Middle frontal gyrus (tissue), 1 donor: ENCODE measurements at regions not wholly inside any gene's neighbourhood (a gene's known extent, or its start where the extent isn't known, plus 50 kb on each side); places are given as distances from the start of the nearest gene placed in this dataset.

ENCODE experiments used
- DNase-seq: peaks from one replicate; pipeline ENCODE4 v3.0.0-alpha.2; 2015; ENCODE audit warnings: low spot score; ENCODE audit errors: extremely low spot score

DNA sequence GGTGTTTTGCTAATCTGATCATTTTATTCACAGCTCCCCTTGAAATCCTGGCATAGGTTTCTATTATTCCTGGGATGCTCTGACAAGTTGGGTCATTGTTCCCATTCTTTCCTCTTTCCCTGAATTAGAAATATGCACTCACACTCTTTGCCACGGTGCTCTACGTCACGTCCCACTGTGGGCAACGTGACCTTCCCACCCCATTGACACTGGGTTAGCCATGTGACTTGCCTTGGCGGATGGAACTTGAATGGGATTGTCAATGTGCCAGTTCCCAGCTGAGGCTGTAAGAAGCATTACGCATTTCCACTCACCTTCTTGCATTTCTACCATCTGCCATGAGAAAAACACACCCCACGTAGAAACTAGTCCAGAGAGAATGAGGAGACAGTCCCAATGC, 492.4 kb downstream of the SHISA9 start:
- no peak for DNase-seq

DNA sequence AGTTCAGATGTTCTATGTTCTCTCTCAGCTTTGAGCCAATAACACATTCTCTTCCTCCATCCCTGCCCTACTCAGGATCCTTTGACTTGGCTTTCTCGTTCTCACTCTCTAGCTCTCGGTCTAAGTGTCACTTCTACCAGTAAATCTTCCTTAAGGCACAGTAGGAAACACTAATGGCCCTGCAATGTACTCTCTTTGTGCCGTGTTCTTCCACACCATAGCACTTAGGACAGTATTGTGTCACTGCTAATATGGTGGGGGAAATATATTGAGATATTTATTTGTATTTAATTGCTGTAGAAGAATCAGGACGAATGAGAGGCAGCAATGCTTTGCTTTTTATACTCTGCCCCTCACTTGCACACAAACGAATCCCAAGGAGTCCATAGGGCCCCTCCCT, 493.1 kb downstream of the SHISA9 start:
- DNase-seq: no peak

DNA sequence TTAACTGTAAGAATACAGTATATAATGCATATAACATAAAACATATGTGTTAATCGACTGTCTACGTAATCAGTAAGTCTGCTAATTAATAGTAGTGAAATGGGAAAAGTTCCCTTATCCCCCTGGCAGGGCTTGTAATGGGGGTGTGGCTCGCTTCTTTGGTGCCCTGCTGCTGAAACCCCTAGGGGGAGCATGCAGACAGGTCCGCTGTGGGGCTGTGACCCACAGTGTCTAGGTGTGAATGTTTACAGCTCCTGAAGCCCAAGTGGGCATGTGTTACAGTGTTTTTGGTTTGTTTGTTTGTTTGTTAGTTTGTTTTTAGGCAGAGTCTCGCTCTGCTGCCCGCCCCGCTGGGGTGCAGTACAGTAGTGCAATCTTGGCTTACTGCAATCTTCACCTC, 495.7 kb downstream of the SHISA9 start:
- DNase-seq: no peak

DNA sequence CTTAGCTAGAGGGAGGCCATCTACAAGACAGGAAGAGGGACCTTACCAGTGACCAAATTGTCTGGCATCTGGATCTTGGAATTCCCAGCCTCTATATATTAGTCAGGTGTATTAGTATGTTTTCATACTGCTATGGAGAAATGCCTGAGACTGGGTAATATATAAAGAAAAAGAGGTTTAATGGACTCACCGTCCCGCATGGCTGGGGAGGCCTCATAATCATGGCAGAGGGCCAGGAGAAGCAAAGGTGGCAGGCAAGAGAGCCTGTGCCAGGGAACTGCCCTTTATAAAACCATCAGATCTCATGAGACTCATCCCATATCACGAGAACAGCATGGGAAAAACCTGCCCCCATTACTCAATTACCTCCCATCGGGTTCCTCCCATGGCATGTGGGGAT, 500.2 kb downstream of the SHISA9 start:
- no peak for DNase-seq

DNA sequence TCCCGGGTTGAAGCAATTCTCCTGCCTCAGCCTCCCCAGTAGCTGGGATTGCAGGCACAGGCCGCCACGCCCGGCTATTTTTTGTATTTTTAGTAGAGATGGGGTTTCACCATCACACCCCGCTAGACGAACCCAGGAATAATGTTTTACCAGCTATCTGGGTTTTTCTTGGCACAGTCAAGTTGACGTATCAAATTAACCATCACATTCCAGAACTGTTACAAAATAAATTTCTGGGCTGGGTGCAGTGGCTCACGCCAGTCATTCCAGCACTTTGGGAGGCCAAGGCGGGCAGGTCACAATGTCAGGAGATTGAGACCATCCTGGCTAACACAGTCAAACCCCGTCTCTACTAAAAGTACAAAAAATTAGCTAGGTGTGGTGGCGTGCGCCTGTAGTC, 501.2 kb downstream of the SHISA9 start:
- no peak for DNase-seq

DNA sequence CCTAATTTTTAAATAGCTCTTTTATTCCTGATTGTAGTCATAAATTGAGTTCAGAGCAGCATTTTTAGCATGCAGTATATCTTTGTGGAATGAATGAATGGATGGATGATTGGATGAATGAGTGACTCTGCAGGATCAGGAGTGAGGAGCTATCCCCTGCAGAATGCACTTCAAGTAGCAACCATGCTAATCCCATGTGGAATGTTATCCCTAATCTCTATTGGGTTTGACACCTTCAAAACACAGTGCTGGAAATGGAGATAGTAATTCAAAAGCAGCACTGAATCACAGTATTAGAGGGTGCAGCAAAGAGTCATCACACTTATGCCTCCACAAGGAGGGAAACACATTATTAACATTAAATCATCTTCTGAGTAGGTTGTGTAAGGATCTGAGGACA, 501.9 kb downstream of the SHISA9 start:
- DNase-seq: no peak

DNA sequence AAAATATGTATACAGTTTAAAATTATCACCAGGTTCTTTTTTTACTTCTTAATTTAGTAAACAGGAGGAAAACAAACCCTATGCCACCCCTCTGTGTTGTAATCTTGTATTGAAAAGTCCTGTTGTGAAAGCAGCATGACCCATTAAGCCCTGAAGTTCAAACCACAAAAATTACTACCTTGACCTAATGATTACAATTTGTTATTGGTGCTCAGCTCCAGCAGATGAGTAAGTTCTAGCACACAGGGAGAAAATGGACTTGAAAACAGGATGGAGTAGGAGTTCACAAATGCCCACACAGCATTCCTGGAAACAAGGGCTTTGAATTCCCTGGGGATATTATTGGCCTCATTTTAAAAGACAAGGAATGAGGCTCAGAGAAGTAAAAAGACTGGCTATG, 505.8 kb upstream of the ERCC4 start:
- DNase-seq: no peak

DNA sequence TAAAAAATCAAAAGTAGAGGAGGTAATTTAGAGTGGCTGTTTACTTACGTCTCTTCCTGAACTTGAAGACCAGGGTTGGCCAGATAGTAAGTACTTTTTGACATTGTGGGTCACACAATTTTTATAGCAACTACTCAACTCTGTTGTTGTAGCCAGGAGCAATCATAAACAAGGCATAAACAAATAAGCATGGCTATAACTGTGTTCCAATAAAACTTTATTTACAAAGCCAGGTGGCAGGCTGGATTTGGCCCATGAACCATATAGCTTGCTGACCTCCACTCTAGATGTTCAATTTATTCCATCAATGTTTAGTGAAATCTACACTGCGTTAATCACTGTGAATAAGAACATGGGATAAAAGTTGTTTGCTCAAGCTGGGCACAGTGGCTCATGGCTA, 500.4 kb upstream of the ERCC4 start:
- DNase-seq: no peak

DNA sequence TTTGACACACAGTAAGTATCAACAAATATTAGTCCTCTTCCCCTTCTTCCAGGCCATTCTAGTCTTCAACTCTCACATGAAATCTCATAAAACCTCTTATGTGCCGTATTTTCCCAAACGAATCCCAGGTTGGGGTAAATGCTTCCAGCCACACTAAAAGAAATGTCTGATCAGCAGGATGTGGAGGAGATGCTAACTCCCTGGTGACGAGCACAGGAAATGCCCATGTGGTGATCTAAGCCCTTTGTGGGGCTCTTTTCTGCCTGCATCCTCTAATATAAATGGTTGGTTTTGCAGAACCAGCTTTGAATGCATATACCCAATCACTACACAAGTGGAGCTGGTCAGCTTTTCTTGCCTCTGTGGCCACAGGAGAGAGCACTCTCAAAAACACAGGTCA, 498.2 kb upstream of the ERCC4 start:
- DNase-seq: no peak

DNA sequence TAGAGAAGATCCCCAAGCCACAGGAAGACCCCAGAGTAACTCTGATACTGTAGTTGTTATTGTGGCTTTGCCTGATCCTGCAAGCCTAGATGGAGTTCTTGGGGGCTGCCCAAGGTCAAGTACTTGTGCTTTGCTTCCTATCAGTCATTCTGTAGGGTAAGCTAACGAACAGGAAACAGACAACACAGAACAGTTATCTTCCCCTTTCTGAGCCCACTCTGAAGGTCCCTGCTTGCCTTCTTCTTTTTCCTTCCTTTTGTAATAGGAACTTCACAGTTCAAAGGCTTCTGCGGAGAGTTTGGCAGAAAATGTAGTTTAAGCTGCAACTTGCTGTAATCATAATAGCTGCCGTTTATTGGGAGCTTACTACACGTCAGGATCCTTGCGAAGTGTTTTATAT, 494.1 kb upstream of the ERCC4 start:
- DNase-seq: no peak

DNA sequence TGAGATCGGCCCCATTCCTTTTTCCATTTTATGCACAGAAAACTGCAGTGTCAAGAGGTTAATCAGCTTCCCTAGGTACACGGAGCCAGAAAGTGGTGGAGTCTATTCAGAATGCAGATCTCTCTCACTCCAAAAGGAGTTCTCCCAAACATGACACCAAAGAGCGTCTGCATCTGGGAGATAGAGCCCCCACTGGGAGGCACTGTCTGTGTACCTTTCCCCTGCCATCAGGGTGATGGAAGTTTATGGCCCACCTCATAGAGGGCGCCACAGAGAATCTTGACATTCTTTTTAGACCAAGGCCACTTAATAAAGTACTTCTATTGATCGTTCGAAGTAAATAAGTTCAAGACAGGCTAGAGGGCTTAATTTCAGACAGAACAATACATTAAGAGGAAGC, 493.7 kb upstream of the ERCC4 start:
- DNase-seq: no peak

DNA sequence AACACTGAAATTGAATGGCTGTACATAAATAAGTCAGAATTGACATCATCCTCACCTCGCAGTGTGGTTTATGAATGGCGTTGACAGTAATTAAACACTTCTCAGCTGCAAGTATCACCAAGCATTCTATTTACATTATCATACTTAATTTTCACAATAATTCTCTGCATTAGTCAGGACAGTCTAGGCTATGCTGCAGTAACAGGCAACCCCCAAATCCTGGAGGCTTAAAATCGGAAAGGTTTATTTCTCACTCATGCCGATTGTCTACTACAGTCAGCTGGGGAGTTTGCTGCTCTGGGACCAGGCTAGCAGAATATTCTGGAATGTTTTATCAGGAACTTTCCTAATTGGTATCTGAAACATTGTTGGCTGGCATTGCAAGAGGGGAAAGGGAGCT, 493.2 kb upstream of the ERCC4 start:
- DNase-seq: no peak

DNA sequence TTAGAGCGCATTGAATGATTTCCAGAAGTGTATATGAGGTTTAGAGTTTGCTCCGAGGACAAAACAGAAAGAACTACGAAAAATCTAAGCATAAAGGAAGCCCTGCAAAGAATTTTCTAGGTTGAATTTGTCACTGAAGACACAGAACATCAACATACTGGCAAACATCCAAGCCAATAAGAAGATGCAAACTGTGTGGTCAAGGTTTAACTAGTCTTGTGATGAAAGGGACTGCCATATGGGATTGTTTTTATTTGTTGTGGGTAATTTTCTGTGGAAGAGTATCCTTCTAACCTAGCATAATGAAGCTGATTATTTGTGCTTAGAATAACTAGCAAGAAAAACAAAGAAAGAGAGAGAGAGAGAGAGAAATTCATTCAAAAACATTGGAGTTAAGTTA, 492.0 kb upstream of the ERCC4 start:
- DNase-seq: no peak

DNA sequence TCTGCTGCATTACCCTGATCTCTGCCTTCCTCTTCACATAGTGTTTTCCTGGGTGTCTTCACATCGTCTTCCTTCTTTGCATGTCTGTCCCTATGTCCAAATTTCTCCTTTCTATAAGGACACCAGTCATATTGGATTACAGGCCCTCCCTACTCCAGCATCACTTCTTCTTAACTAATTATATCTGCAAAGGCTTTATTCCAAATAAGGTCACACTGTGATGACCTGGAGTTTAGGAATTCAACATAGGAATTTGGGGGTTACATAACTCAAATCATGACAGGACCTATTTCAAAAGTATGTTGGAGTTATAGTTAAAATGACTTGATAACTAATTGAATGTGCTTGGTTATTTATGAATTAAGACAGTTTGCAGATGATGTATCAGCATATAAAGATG, 490.5 kb upstream of the ERCC4 start:
- DNase-seq: no peak

DNA sequence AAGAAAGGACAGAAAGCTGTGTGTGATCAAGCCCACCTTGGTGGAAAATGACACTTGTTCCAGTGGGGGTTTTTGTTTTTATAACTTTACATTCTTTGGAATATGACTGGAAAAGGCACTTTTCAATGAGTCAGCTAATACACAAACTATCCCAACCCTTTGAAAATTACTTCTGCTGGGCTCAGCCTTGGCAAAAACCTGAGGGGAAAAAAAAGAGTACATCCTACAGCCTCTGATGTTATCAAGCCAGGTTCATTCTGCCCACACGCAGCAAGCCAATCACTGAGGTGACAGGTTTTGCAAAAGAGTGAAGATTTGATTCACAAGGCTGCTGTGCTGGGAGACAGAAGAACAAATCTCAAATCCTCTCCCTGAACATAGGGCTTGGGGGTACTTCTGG, 484.5 kb upstream of the ERCC4 start:
- no peak for DNase-seq

DNA sequence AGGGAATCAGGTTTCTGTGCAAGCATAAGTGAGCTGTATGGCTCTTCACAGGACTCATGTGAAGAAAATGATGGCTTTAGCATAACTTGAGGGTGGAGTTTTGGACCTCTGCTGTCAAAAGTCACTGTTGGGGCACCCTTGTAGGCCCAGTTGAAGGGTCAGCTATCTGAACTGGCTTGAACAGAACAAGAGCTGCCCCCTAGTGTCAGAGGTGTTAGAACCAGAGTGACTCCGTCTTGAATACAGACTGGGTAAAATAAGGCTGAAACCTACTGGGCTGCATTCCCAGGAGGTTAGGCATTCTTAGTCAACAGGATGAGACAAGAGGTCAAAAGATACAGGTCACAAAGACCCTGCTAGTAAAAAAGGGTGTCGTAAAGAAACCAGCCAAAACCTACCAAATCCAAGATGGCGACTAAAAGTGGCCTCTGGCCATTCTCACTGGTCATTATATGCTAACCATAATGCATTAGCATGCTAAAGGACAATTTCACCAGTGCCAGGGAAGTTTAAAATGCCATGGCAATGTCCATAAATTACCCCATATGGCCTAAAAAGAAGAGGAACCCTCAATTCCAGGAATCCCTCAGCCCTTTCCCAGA, 484.0 kb upstream of the ERCC4 start:
- DNase-seq: no peak

DNA sequence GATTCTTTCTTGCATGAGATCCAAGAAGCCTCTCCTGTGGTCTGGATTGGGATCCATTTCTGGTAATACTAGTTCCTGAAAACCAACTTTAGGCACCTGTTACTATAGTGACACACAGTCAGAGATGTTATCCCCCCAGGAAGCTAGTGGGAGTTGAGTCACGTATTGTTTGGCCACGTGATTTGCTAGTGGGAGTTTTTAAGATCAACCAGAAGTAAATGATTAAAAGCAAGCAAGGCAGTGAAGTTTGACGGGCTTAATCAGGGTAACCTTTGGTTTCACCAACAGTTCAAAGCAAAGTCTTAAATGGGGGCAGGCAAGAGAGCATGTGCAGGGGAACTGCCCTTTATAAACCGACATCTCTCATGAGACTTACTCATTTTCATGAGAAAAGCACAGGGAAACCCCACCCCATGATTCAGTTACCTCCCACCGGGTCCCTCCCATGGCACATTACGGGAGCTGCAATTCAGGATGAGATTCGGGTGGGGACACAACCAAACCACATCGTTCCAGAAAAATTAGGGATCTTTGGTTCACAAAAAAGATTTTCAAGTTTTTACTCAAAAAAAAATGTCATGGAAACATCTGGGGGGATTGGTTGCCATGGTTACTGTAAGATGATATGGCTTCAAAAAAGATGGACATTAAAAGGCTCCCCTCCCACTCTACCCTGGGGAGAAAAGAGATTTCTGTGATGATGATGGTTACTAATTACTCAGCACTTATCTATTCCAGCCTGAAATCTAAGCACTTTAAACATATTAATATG, 483.1 kb upstream of the ERCC4 start:
- no peak for DNase-seq

DNA sequence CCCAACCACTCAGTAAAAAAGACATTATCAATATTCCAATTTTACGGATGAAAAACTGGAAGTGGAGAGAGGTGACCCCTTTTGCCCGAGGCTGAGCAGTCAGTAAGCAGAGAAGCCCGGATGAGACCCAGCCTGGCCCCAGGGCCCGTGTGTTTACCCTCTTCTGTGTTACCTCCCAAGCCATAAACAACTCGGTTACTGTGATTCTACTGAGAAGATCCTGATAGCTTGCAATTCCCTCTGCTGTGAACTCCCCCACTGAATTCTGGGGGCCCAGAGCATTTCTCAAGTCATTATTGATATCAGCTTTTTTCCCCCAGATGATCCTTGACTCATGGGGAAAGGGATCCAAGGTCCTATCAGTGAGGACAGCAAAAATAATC, 482.6 kb upstream of the ERCC4 start:
- DNase-seq: no peak

DNA sequence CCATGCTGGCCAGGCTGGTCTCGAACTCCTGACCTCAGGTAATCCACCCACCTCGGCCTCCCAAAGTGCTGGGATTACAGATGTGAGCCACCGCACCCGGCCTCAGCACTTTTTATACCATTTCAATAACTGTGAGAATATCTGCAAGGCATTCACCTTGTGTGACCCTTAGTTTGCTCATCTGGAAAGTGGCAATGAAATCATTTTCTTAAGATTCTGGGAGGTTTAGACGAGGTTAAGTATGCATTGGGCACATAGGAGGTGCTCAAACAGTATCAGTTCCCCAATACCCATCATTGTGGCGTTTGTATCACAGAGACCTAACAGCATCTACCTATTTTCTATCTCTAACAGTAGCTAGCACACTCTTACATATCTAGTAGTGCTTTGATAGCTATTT, 481.9 kb upstream of the ERCC4 start:
- DNase-seq: no peak

DNA sequence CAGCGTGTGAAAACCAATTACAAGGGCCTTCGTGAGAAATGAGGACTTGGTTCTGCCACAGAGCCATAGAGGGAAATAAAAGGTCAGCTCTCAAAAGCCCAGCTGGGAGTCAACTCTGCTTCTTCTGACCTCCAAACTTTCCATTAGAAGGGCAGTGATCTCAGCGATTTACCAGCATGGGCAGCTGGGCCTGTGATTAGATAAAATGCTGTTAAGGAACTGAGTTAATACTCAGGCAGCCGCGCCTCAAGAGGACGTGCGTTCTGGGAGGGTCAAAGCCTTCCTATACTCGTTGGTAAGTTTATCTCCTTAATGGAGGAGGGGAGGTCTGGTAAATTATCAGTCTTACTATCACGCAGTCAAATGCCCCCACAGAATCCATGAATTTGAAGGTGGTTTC, 480.2 kb upstream of the ERCC4 start:
- DNase-seq: no peak

DNA sequence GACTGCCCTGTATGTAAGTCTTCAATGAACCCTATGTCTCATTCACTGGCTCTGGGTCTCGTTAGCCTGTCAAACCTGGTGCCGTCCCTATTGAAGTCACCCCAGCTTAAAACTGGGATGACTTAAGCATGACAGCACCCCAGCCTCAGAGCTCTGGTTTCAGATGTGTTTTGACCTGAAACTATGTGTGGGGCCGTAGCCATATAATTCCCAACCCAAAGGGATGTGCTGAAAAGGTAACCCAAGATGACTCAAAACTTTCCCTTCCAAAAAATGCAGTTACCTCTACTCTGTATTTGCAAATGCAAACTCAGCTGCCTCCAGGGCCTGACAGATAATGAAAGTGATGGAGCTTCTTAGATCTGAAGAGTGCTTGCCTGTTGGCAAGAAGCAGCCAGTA, 478.3 kb upstream of the ERCC4 start:
- no peak for DNase-seq

DNA sequence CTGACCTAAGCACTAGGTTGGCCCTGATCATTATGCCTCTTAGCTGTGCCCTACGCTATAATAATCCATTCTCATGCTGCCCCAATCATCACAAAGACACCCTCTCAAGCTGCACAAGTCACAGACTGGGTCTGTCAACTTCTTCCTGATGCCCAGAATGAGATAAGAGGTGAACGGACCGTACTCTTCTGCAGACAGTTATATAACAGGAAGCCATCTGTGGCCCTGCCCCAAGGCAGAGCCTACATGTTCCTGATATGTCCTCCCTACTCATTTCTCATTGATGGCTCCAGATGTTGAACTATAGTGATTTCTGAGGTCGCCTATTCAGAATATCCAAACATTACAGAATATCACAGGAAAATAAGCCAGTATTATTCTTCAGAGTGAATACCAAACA, 471.6 kb upstream of the ERCC4 start:
- DNase-seq: no peak

DNA sequence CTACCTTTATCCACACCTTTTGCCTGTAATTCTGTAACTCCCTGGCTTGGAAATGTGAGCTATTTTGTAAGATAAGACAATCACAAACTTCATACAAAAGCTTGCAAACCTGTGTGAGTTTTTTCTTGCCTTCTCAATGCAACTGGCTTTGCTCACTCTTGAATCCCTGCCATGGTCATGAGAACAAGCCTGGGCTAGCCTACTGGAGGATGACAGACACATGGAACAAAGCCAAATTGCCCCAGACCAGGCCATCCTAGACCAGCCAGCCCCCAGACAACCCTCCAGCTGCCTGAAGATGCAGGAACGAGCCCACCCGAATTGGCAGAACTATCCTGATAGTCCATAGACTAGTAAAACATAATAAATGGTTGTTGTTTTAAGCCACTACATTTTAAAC, 466.6 kb upstream of the ERCC4 start:
- DNase-seq: no peak
